ENCODE measurements at regions not wholly inside any gene's neighbourhood (a gene's known extent, or its start where the extent isn't known, plus 50 kb on each side); places are given as distances from the start of the nearest gene placed in this dataset.

GRCh38 chr15:81792646-81793045 is 253.2 kb downstream of the MEX3B start:
- no peak for FAIRE-seq
- Histone ChIP-seq H2AFZ (ENCODE audit: low read depth, low read length) (no peak overlapping the region), H3K4me1 (replicated peaks in 1 of 2; ENCODE audit: control insufficient read depth in 2 of 2, insufficient read depth in 2 of 2, low read length in 2 of 2) (peaks cover 0 to 4% of the 10 kb centered on the region in 2 experiments; a peak in 2 of 5 replicates), H4K20me1 (replicated peaks; ENCODE audit: control insufficient read depth, insufficient read depth, low read length) (no peaks in the 10 kb centered on the region), H3K79me2 (ENCODE audit: control insufficient read depth, insufficient read depth, low read length) (peaks cover 5% of the 10 kb centered on the region; the same call in 1 of the 3 replicates), H3K9me1 (ENCODE audit: control insufficient read depth, insufficient read depth, low read length) (no peaks in the 10 kb centered on the region), H3K4me2 (ENCODE audit: insufficient read depth, low read length) (no peak overlapping the region), H3K9ac (ENCODE audit: insufficient read depth in 1 of 2, low read depth in 2 of 2, low read length in 2 of 2) (no peak overlapping the region), H3K4me3 (no peak overlapping the region), H3K36me3 (ENCODE audit: control insufficient read depth, insufficient read depth, low read length) (no peaks in the 10 kb centered on the region), H3K9me3 (replicated peaks; ENCODE audit: control insufficient read depth, insufficient read depth, low read depth, low read length) (no peaks in the 10 kb centered on the region), H3K27me3 (ENCODE audit: control insufficient read depth in 2 of 2, insufficient read depth in 2 of 2, low read length in 2 of 2) (no peaks in the 10 kb centered on the region), H3K27ac (ENCODE audit: extremely low read depth, low read depth, low read length) (no peak overlapping the region)
- no peak for TF ChIP-seq ZNF407 (IDR thresholded peaks at IDR 0.05; ENCODE audit: low read depth)
- no peak for TF ChIP-seq SRSF3 (IDR thresholded peaks at IDR 0.05; ENCODE audit: insufficient read depth, low read length)
- no peak for ATAC-seq
- 37% methylated on average over 2 of the region's 2 CpGs for WGBS (ENCODE audit: insufficient coverage, low coverage, missing lambda C conversion rate)
- BruUV-seq (replicated peaks), result no TSS peak
- in situ Hi-C loops (cut with MboI) (no loop called here), intact Hi-C loops (cut with micrococcal nuclease) (no loop called here)
- POLR2A ChIA-PET, result no interaction called here
- no peak for DNase-seq (ENCODE audit: extremely low read depth in 1 of 4, low spot score in 3 of 4)
- CTCF ChIA-PET (ENCODE audit: low intra/inter-chr PET ratio), result no interaction called here
